ENCODE measurements at regions not wholly inside any gene's neighbourhood (a gene's known extent, or its start where the extent isn't known, plus 50 kb on each side); places are given as distances from the start of the nearest gene placed in this dataset.

DNA sequence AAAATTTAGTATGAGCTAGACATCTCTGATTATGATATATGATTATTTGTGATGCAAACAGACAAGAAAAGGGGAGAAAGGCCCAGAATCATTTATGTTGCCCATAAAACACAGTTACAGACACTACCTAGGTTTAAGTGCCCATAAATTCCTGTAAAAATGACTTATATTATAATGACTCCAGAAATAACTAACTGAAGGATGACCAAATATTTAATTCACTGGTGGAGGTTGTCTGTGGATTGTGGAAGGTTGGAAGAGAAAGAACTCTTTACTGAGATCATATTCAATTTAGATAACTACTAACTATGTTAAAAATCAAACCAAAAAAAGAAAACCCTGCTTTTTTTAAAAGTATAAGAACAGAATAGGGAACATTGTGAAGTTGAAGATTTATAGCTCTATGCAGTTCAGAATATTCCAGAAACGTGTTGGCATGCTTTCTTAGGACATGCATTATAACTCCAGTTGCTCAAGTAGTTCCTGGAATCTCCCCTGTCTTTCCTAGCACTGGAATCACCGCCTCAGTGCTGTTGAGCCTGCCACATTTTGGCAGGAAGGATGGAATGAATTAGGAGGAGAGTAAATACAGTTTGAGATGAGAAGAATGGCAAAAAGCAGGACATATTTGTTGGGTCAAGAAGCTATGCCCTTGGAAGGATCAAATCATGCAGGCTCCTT lies 72.0 kb upstream of the PAPPA start:
- Mint-ChIP-seq H3K4me3 (no peak overlapping the region), H3K27ac (no peak overlapping the region), H3K4me1 (peaks cover 3 to 6% of the 10 kb centered on the region in 2 experiments; a peak in 3 of 4 replicates), H3K9me3 (no peaks in the 10 kb centered on the region), H3K36me3 (ENCODE audit: insufficient read depth in 1 of 3, low read depth in 3 of 3) (no peaks in the 10 kb centered on the region), H3K27me3 (ENCODE audit: low read depth) (no peaks in the 10 kb centered on the region)
- no peak overlapping the region for H3K27ac ChIP-seq (ENCODE audit: insufficient read length, low read depth, low read length)
- no peaks in the 10 kb centered on the region for H3K27me3 ChIP-seq (ENCODE audit: insufficient read depth, low read length)
- H3K14ac ChIP-seq (ENCODE audit: insufficient read depth, low read length) = no peak overlapping the region
- WGBS (ENCODE audit: extremely low coverage, insufficient read length, low lambda C conversion rate) = no CpG with 5 or more reads among the region's 2 CpGs
- H3K79me2 ChIP-seq (ENCODE audit: insufficient read depth, low read length) = no peaks in the 10 kb centered on the region
- no peak overlapping the region for H3K4ac ChIP-seq (ENCODE audit: low read depth, low read length)
- no peak overlapping the region for H2AK5ac ChIP-seq (ENCODE audit: insufficient read length, low read length)
- H2AFZ ChIP-seq (ENCODE audit: low read length) = no peak overlapping the region
- DNase-seq = no peak
- no peak overlapping the region for H2BK12ac ChIP-seq (ENCODE audit: insufficient read length, low read depth, low read length)
- H3K9me3 ChIP-seq (ENCODE audit: control insufficient read depth, low read depth, low read length) = no peaks in the 10 kb centered on the region
- no peak overlapping the region for H3K18ac ChIP-seq (ENCODE audit: insufficient read length, low read depth, low read length)
- H4K91ac ChIP-seq (ENCODE audit: insufficient read length, low read depth, low read length) = no peak overlapping the region
- H4K8ac ChIP-seq (replicated peaks; ENCODE audit: insufficient read length, low read depth, low read length) = no peak overlapping the region
- TF ChIP-seq, protein P1, sequence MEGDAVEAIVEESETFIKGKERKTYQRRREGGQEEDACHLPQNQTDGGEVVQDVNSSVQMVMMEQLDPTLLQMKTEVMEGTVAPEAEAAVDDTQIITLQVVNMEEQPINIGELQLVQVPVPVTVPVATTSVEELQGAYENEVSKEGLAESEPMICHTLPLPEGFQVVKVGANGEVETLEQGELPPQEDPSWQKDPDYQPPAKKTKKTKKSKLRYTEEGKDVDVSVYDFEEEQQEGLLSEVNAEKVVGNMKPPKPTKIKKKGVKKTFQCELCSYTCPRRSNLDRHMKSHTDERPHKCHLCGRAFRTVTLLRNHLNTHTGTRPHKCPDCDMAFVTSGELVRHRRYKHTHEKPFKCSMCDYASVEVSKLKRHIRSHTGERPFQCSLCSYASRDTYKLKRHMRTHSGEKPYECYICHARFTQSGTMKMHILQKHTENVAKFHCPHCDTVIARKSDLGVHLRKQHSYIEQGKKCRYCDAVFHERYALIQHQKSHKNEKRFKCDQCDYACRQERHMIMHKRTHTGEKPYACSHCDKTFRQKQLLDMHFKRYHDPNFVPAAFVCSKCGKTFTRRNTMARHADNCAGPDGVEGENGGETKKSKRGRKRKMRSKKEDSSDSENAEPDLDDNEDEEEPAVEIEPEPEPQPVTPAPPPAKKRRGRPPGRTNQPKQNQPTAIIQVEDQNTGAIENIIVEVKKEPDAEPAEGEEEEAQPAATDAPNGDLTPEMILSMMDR (conservative IDR thresholded peaks at IDR 0.05) = no peak
- H2BK20ac ChIP-seq (ENCODE audit: low read depth, low read length, poor library complexity, severe bottlenecking) = no peak overlapping the region
- no peak overlapping the region for H3K4me2 ChIP-seq (ENCODE audit: insufficient read depth, insufficient read length, low read length)
- no peak overlapping the region for H3K9ac ChIP-seq (ENCODE audit: extremely low read depth, insufficient read length, low read length)
- no peak overlapping the region for H3K56ac ChIP-seq (ENCODE audit: insufficient read length, low read depth, low read length)
- H3K79me1 ChIP-seq (ENCODE audit: insufficient read depth, low read depth, low read length, poor library complexity, severe bottlenecking) = no peaks in the 10 kb centered on the region
- H4K5ac ChIP-seq (ENCODE audit: insufficient read length, low read depth, low read length) = no peak overlapping the region
- H2BK120ac ChIP-seq (ENCODE audit: low read depth, low read length, poor library complexity, severe bottlenecking) = no peak overlapping the region
- no peaks in the 10 kb centered on the region for H4K20me1 ChIP-seq (ENCODE audit: control insufficient read depth, insufficient read depth, insufficient read length)
- no peak overlapping the region for H3K23ac ChIP-seq (ENCODE audit: insufficient read length, low read depth, low read length)
- H2BK5ac ChIP-seq (ENCODE audit: insufficient read length, low read length) = no peak overlapping the region
- H3K4me1 ChIP-seq (ENCODE audit: insufficient read depth, low read length) = no peaks in the 10 kb centered on the region
- no peak overlapping the region for H2BK15ac ChIP-seq (ENCODE audit: low read depth, low read length)
- H3T11ph ChIP-seq (ENCODE audit: low read length) = no peak overlapping the region
- H3K23me2 ChIP-seq (ENCODE audit: insufficient read length, low read depth, low read length, poor library complexity, severe bottlenecking) = no peaks in the 10 kb centered on the region
